IMR-90 (cell line): ENCODE measurements at regions not wholly inside any gene's neighbourhood (a gene's known extent, or its start where the extent isn't known, plus 50 kb on each side); places are given as distances from the start of the nearest gene placed in this dataset.

ENCODE experiments used
- ATAC-seq: fragments of 200-7000 bp; cut with Tn5 transposase; 2 replicates; pipeline ENCODE4 v1.9.1; 2020; ENCODE audit warnings: low read depth, mild to moderate bottlenecking, moderate library complexity
- BruUV-seq: library from RNA; stranded (reverse); fragments of 400-500 nt; replicated peaks from 2 replicates; lab custom pipeline; 2021; lab: Mats Ljungman, UMichigan
- CTCF ChIA-PET: fragments of 300-600 bp; formaldehyde crosslinking; extraction: SDS; loops from one replicate; lab custom pipeline; 2021; ENCODE audit warnings: antibody characterized with exemption; lab: Yijun Ruan, JAX
- POLR2A ChIA-PET: fragments of 300-600 bp; sonication (Branson Sonifier 250); formaldehyde crosslinking; loops from one replicate; lab custom pipeline; 2022; ENCODE audit warnings: antibody characterized with exemption; ENCODE audit not compliant: unreplicated experiment; lab: Charles Lee
- DNase-seq: peaks from one replicate; pipeline ENCODE4 v3.0.0; 2013
- H2AFZ ChIP-seq: replicated peaks from 2 replicates; pipeline ENCODE3; 2013; ENCODE audit warnings: low read length, mild to moderate bottlenecking; ENCODE audit not compliant: poor library complexity
- H2AK5ac ChIP-seq: 2 replicates; pipeline ENCODE4 v1.6.1; 2013; ENCODE audit warnings: low read depth, low read length, inconsistent platforms
- H2AK9ac ChIP-seq: replicated peaks from 2 replicates; pipeline ENCODE3; 2013; ENCODE audit warnings: mild to moderate bottlenecking, low read depth, low read length, moderate library complexity; ENCODE audit not compliant: poor library complexity
- H2BK120ac ChIP-seq: 2 replicates; pipeline ENCODE4 v1.6.1; 2013; ENCODE audit warnings: low read depth, low read length, inconsistent platforms
- H2BK15ac ChIP-seq: 3 replicates; pipeline ENCODE4 v1.6.1; 2013; ENCODE audit warnings: low read depth, low read length, inconsistent platforms
- H2BK20ac ChIP-seq: 2 replicates; pipeline ENCODE4 v1.6.1; 2013; ENCODE audit warnings: low read depth, mild to moderate bottlenecking, inconsistent platforms, low read length, moderate library complexity
- H2BK5ac ChIP-seq: 2 replicates; pipeline ENCODE4 v1.6.1; 2013; ENCODE audit warnings: mild to moderate bottlenecking, low read depth, low read length, inconsistent platforms; ENCODE audit not compliant: poor library complexity, severe bottlenecking
- H3K14ac ChIP-seq: replicated peaks from 2 replicates; pipeline ENCODE4 v1.6.1; 2013; ENCODE audit warnings: low read depth, low read length, inconsistent platforms
- H3K18ac ChIP-seq: 2 replicates; pipeline ENCODE4 v1.6.1; 2013; ENCODE audit warnings: low read depth, low read length, control low read depth
- H3K23ac ChIP-seq: 2 replicates; pipeline ENCODE4 v1.6.1; 2013; ENCODE audit warnings: low read depth, low read length, inconsistent platforms
- H3K27ac ChIP-seq: 2 replicates; pipeline ENCODE4 v1.5.1; 2013; ENCODE audit warnings: mild to moderate bottlenecking, control low read depth, low read length; ENCODE audit not compliant: insufficient read depth
- H3K27me3 ChIP-seq: 2 replicates; pipeline ENCODE4 v1.6.1; 2013; ENCODE audit warnings: low read length; ENCODE audit not compliant: control insufficient read depth, insufficient read depth
- H3K36me3 ChIP-seq: 2 replicates; pipeline ENCODE4 v1.6.1; 2013; ENCODE audit warnings: low read length, mixed read lengths; ENCODE audit not compliant: control insufficient read depth, insufficient read depth
- H3K4ac ChIP-seq: 2 replicates; pipeline ENCODE4 v1.6.1; 2013; ENCODE audit warnings: low read depth, low read length, inconsistent platforms
- H3K4me1 ChIP-seq: 2 replicates; pipeline ENCODE4 v1.6.1; 2013; ENCODE audit warnings: low read length, mixed read lengths; ENCODE audit not compliant: control insufficient read depth, insufficient read depth
- H3K4me2 ChIP-seq: 2 replicates; pipeline ENCODE4 v1.6.1; 2013; ENCODE audit warnings: low read depth, mild to moderate bottlenecking, control low read depth, low read length, moderate library complexity
- H3K4me3 ChIP-seq: 2 replicates; pipeline ENCODE4 v1.5.1; 2013; ENCODE audit warnings: low read depth, mild to moderate bottlenecking, control low read depth, low read length, moderate library complexity; ENCODE audit not compliant: insufficient read depth
- H3K56ac ChIP-seq: 2 replicates; pipeline ENCODE4 v1.6.1; 2013; ENCODE audit warnings: low read length, inconsistent platforms; ENCODE audit not compliant: insufficient read depth; ENCODE audit errors: extremely low read depth
- H3K79me1 ChIP-seq, 2 experiments: 2 replicates each; pipeline ENCODE4 v1.6.1; 2013; ENCODE audit warnings: low read length in 2 of 2, inconsistent platforms in 1 of 2, low read depth in 1 of 2
- H3K9ac ChIP-seq: 2 replicates; pipeline ENCODE4 v1.6.1; 2013; ENCODE audit warnings: low read depth, low read length, control low read depth
- H3K9me1 ChIP-seq: 2 replicates; pipeline ENCODE4 v1.6.1; 2013; ENCODE audit warnings: low read length, inconsistent platforms; ENCODE audit not compliant: insufficient read depth
- H3K9me3 ChIP-seq: 2 replicates; pipeline ENCODE4 v1.6.1; 2013; ENCODE audit warnings: low read length; ENCODE audit not compliant: control insufficient read depth, insufficient read depth
- H4K20me1 ChIP-seq: 2 replicates; pipeline ENCODE4 v1.6.1; 2013; ENCODE audit warnings: low read length, inconsistent platforms; ENCODE audit not compliant: insufficient read depth
- H4K5ac ChIP-seq: 2 replicates; pipeline ENCODE4 v1.6.1; 2013; ENCODE audit warnings: mild to moderate bottlenecking, low read depth, low read length, control low read depth
- H4K8ac ChIP-seq, 2 experiments: 2 replicates each; pipeline ENCODE4 v1.6.1; 2013; ENCODE audit warnings: low read depth in 2 of 2, low read length in 2 of 2, control low read depth in 1 of 2, inconsistent platforms in 1 of 2
- H4K91ac ChIP-seq: 2 replicates; pipeline ENCODE4 v1.6.1; 2013; ENCODE audit warnings: low read depth, low read length, inconsistent platforms; ENCODE audit not compliant: insufficient read depth
- CEBPB ChIP-seq: IDR thresholded peaks from 2 replicates; pipeline ENCODE4 v1.6.1; 2012; ENCODE audit warnings: low read depth, low read length, improper control_type of control experiment
- FOS ChIP-seq: fragments of 150-350 bp; IDR thresholded peaks from 2 replicates; pipeline ENCODE4 v1.6.1; 2016; ENCODE audit warnings: low read depth, low read length
- MAZ ChIP-seq: IDR thresholded peaks from 2 replicates; pipeline ENCODE4 v1.6.1; 2012; ENCODE audit warnings: low read depth, mild to moderate bottlenecking, low read length, improper control_type of control experiment, moderate library complexity, borderline replicate concordance
- MXI1 ChIP-seq: IDR thresholded peaks from 2 replicates; pipeline ENCODE4 v1.6.1; 2012; ENCODE audit warnings: low read depth, mild to moderate bottlenecking, low read length, moderate library complexity, borderline replicate concordance
- POLR2A ChIP-seq: IDR thresholded peaks from 2 replicates; pipeline ENCODE4 v1.6.1; 2012; ENCODE audit warnings: mild to moderate bottlenecking, low read depth, low read length
- RAD21 ChIP-seq: IDR thresholded peaks from 2 replicates; pipeline ENCODE4 v1.6.1; 2012; ENCODE audit warnings: low read length, improper control_type of control experiment
- RCOR1 ChIP-seq: IDR thresholded peaks from 2 replicates; pipeline ENCODE4 v1.6.1; 2012; ENCODE audit warnings: mild to moderate bottlenecking, low read length, improper control_type of control experiment; ENCODE audit not compliant: insufficient replicate concordance
- RFX5 ChIP-seq: IDR thresholded peaks from 2 replicates; pipeline ENCODE4 v1.8.0; 2012; ENCODE audit warnings: low read depth, mild to moderate bottlenecking, low read length, moderate library complexity
- SMC3 ChIP-seq: fragments of 150-350 bp; IDR thresholded peaks from 2 replicates; pipeline ENCODE4 v1.6.1; 2016; ENCODE audit warnings: low read depth, mild to moderate bottlenecking, antibody characterized with exemption, low read length, moderate library complexity
- dilution Hi-C: fragments of 300-500 bp; cut with HindIII; formaldehyde crosslinking; loops from one replicate; pipeline ENCODE4 v1.14.3; 2018; ENCODE audit warnings: low sequenced_read_pairs; ENCODE audit not compliant: unreplicated experiment
- in situ Hi-C: fragments of 300-500 bp; cut with MboI; formaldehyde crosslinking; loops from 3 replicates; pipeline ENCODE4 v1.14.3; 2019; ENCODE audit warnings: low sequenced_read_pairs, inconsistent platforms, mixed read lengths
- intact Hi-C: fragments of 100-400 bp; cut with micrococcal nuclease; formaldehyde crosslinking; loops from 2 replicates; pipeline ENCODE4 v1.10.0; 2022
- TF ChIP-seq, protein P1 (sequence below): fragments of 150-350 bp; IDR thresholded peaks from 2 replicates; pipeline ENCODE4 v1.6.1; 2016; ENCODE audit warnings: low read depth, mild to moderate bottlenecking, low read length, moderate library complexity, borderline replicate concordance
- TF ChIP-seq, protein P2 (sequence below): fragments of 150-350 bp; IDR thresholded peaks from 2 replicates; pipeline ENCODE4 v1.6.1; 2017; ENCODE audit warnings: mild to moderate bottlenecking, antibody characterized with exemption, low read length, low read depth

DNA sequence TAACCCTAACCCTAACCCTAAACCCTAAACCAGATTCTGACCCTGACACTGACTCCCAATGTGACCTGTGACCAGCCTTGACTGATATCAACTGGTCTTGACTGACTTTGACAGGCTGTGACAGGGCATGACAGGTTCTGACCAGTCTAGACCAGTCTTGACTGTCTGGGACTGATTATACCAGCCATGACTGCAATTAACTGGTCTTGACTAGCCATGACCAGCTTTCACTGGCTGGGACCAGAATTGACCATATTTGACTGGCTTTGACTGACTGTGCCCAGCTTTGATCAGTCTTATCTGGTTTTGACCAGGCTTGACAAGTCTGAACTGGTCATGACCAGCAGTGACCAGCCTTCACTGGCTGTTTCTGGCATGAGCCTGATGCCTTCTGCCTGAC lies 95.5 kb downstream of the BMP15 start:
- DNase-seq, result no peak
- CTCF ChIA-PET, result no interaction called here
- Histone ChIP-seq H2AFZ (no peak overlapping the region), H3K27me3 (peaks cover 2% of the 10 kb centered on the region), H3K9ac (no peak overlapping the region), H3K4me1 (no peaks in the 10 kb centered on the region), H3K4me3 (no peak overlapping the region), H3K18ac (no peak overlapping the region), H3K27ac (no peak overlapping the region), H3K79me1 (no peaks in the 10 kb centered on the region), H4K20me1 (no peaks in the 10 kb centered on the region), H2AK5ac (no peak overlapping the region), H3K56ac (no peak overlapping the region), H3K9me1 (no peaks in the 10 kb centered on the region; the same call in 1 of the 2 replicates), H2AK9ac (no peak overlapping the region), H2BK20ac (no peak overlapping the region), H4K5ac (no peak overlapping the region), H3K4ac (no peak overlapping the region), H3K36me3 (no peaks in the 10 kb centered on the region), H3K9me3 (no peaks in the 10 kb centered on the region), H2BK5ac (no peak overlapping the region), H3K4me2 (no peak overlapping the region), H2BK15ac (no peak overlapping the region), H3K14ac (no peak overlapping the region), H3K23ac (no peak overlapping the region), H2BK120ac (no peak overlapping the region), H4K91ac (no peak overlapping the region), H4K8ac (no peak overlapping the region)
- TF ChIP-seq, protein P1, sequence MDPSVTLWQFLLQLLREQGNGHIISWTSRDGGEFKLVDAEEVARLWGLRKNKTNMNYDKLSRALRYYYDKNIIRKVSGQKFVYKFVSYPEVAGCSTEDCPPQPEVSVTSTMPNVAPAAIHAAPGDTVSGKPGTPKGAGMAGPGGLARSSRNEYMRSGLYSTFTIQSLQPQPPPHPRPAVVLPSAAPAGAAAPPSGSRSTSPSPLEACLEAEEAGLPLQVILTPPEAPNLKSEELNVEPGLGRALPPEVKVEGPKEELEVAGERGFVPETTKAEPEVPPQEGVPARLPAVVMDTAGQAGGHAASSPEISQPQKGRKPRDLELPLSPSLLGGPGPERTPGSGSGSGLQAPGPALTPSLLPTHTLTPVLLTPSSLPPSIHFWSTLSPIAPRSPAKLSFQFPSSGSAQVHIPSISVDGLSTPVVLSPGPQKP, result no peak
- TF ChIP-seq, protein P2, sequence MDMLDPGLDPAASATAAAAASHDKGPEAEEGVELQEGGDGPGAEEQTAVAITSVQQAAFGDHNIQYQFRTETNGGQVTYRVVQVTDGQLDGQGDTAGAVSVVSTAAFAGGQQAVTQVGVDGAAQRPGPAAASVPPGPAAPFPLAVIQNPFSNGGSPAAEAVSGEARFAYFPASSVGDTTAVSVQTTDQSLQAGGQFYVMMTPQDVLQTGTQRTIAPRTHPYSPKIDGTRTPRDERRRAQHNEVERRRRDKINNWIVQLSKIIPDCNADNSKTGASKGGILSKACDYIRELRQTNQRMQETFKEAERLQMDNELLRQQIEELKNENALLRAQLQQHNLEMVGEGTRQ, result no peak
- no peak for TF ChIP-seq MAZ
- TF ChIP-seq MXI1, result no peak
- no peak for TF ChIP-seq RFX5
- no peak for TF ChIP-seq SMC3
- no peak for TF ChIP-seq FOS
- no peak for TF ChIP-seq RCOR1
- TF ChIP-seq RAD21, result no peak
- no peak for TF ChIP-seq POLR2A
- no peak for TF ChIP-seq CEBPB
- dilution Hi-C loops (no loop called here), intact Hi-C loops (no loop called here), in situ Hi-C loops (no loop called here)
- no peak for ATAC-seq
- POLR2A ChIA-PET, result no interaction called here
- BruUV-seq, result no TSS peak
